ENCODE measurements at regions not wholly inside any gene's neighbourhood (a gene's known extent, or its start where the extent isn't known, plus 50 kb on each side); places are given as distances from the start of the nearest gene placed in this dataset.

- TF ChIP-seq ZFX (IDR thresholded peaks at IDR 0.05) (no peak), CTCF (conservative IDR thresholded peaks at IDR 0.05) (no peak)
- no peak overlapping the region for H3K27ac ChIP-seq
These were observed 456.6 kb upstream of the REG3G start for GRCh38 chr2:78568782-78569373.

DNA sequence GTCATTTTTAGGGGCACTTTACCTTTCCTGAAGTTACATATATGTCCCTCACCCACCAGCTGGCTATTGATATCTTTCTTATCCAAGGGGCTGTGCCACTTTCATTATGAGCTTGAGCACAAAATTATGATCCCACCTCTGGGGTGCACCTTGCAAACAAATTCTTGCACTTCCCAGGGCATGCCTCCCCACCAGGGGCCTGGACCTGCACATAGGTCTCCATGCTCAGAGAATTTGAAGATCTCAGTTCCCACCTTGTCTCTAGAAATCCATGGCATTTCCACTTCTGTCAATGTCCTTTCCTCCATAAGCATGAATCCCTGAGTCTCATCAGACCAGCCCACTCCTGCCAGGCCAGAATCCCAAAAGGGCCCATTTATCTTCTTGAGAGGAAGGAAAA lies 449.1 kb upstream of the REG3G start:
- no peak overlapping the region for H3K27ac ChIP-seq
- no peak for TF ChIP-seq ZFX (IDR thresholded peaks at IDR 0.05)
- no peak for TF ChIP-seq CTCF (conservative IDR thresholded peaks at IDR 0.05)

GRCh38 chr2:78585871-78586270 lies 439.6 kb upstream of the REG3G start:
- TF ChIP-seq CTCF (conservative IDR thresholded peaks at IDR 0.05) = no peak
- TF ChIP-seq ZFX (IDR thresholded peaks at IDR 0.05) = no peak

GRCh38 chr2:78586316-78586715 lies 439.2 kb upstream of the REG3G start:
- H3K27ac ChIP-seq = no peak overlapping the region
- TF ChIP-seq ZFX (IDR thresholded peaks at IDR 0.05) (no peak), CTCF (conservative IDR thresholded peaks at IDR 0.05) (no peak)

More at GRCh38 chr2:78585871-78586270, 439.6 kb upstream of the REG3G start:
- no peak overlapping the region for H3K27ac ChIP-seq

DNA sequence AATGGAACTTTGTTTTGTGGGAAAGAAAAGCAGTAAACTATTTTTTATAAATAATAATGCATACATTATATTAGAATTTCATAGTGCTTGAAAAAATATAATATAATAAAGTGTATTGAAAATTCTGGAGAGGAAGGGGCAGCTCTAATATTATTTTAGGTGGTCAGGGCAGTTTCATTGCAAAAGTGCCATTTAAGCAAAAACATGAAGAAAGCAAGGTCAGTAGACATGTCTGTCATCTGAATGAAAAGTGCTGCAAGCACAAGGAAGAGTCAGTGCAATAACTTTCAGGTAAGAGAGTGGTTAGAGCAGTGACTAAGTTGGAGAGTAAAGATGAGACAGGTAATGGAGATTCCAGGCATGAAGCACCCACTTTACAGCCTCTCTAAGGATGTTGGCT lies 435.6 kb upstream of the REG3G start:
- H3K27ac ChIP-seq = no peak overlapping the region
- TF ChIP-seq ZFX (IDR thresholded peaks at IDR 0.05) (no peak), CTCF (conservative IDR thresholded peaks at IDR 0.05) (no peak)

GRCh38 chr2:78592491-78592890 lies 433.0 kb upstream of the REG3G start:
- no peak overlapping the region for H3K27ac ChIP-seq
- TF ChIP-seq ZFX (IDR thresholded peaks at IDR 0.05) = no peak
- no peak for TF ChIP-seq CTCF (conservative IDR thresholded peaks at IDR 0.05)

DNA sequence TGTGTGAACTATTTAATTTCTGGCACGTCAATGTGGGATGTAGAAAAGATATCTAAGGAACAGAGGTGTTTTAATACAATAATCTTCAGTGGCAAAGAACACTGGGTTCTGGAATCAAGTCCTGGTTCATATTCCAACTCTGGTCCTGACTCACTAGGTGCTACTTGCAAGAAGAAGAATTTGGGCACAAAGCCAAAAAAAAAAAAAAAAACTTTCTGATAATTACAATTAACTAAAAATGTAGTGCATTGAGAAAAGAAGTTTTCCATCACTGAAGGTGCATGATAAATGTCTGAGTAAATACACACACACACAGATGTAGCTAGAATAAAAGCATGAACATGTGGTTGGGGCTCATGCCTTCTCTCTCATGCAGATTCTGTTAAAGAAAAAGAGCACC lies 424.4 kb upstream of the REG3G start:
- no peak overlapping the region for H3K27ac ChIP-seq
- no peak for TF ChIP-seq CTCF (conservative IDR thresholded peaks at IDR 0.05)
- no peak for TF ChIP-seq ZFX (IDR thresholded peaks at IDR 0.05)
